ENCODE measurements at regions not wholly inside any gene's neighbourhood (a gene's known extent, or its start where the extent isn't known, plus 50 kb on each side); places are given as distances from the start of the nearest gene placed in this dataset.

GRCh38 chr7:113301141-113301540 lies 182.8 kb upstream of the SMIM30 start (continued):
- no peak for TF ChIP-seq STAT6 (CRISPR knock-in tag; conservative IDR thresholded peaks at IDR 0.05; ENCODE audit: low read depth)
- TF ChIP-seq ZNF425 (CRISPR knock-in tag; conservative IDR thresholded peaks at IDR 0.05): no peak

- Mint-ChIP-seq H3K4me3 (no peak overlapping the region), H3K36me3 (no peaks in the 10 kb centered on the region), H3K27me3 (ENCODE audit: low read depth) (no peaks in the 10 kb centered on the region; the same call in 1 of the 2 replicates), H3K4me1 (no peaks in the 10 kb centered on the region), H3K27ac (no peak overlapping the region), H3K9me3 (peaks cover 15% of the 10 kb centered on the region)
- DNase-seq (ENCODE audit: low spot score): no peak
- POLR2A ChIA-PET: no interaction called here
- CTCF ChIA-PET: no interaction called here
- no peak for ATAC-seq
- no peak for TF ChIP-seq CTCF (IDR thresholded peaks at IDR 0.05)
- no peak for TF ChIP-seq ZNF232 (CRISPR knock-in tag; IDR thresholded peaks at IDR 0.05)
- TF ChIP-seq RELA (CRISPR knock-in tag; IDR thresholded peaks at IDR 0.05; ENCODE audit: borderline replicate concordance): no peak
- TF ChIP-seq ELF4 (CRISPR knock-in tag; IDR thresholded peaks at IDR 0.05; ENCODE audit: low read depth): no peak
- TF ChIP-seq FOXK1 (CRISPR knock-in tag; IDR thresholded peaks at IDR 0.05): no peak
- TF ChIP-seq GABPB1 (CRISPR knock-in tag; IDR thresholded peaks at IDR 0.05): no peak
- TF ChIP-seq ZNF512 (CRISPR knock-in tag; IDR thresholded peaks at IDR 0.05; ENCODE audit: borderline replicate concordance): no peak
- no peak for TF ChIP-seq ETV6 (CRISPR knock-in tag; IDR thresholded peaks at IDR 0.05)
- no peak for TF ChIP-seq ZNF219 (CRISPR knock-in tag; IDR thresholded peaks at IDR 0.05; ENCODE audit: borderline replicate concordance)
- no peak for TF ChIP-seq ATF6 (CRISPR knock-in tag; IDR thresholded peaks at IDR 0.05)
- TF ChIP-seq HMGA2 (CRISPR knock-in tag; IDR thresholded peaks at IDR 0.05): no peak
Observed at GRCh38 chr7:113299748-113300147, 181.4 kb upstream of the SMIM30 start.

- ATAC-seq (no peak), DNase-seq (ENCODE audit: low spot score) (no peak)
- Mint-ChIP-seq H3K36me3 (no peaks in the 10 kb centered on the region), H3K4me3 (no peak overlapping the region), H3K27me3 (ENCODE audit: low read depth) (no peaks in the 10 kb centered on the region; the same call in 1 of the 2 replicates), H3K9me3 (peaks cover 10% of the 10 kb centered on the region), H3K4me1 (no peaks in the 10 kb centered on the region), H3K27ac (no peak overlapping the region)
- ChIA-PET POLR2A (no interaction called here), CTCF (no interaction called here)
- TF ChIP-seq MAX (CRISPR knock-in tag; IDR thresholded peaks at IDR 0.05) (no peak), CDX4 (CRISPR knock-in tag; IDR thresholded peaks at IDR 0.05; ENCODE audit: borderline replicate concordance) (no peak)
Observed at GRCh38 chr7:113298501-113298900, 180.1 kb upstream of the SMIM30 start.

Data from WTC11 (cell line).